VCaP (cell line): ENCODE measurements at regions not wholly inside any gene's neighbourhood (a gene's known extent, or its start where the extent isn't known, plus 50 kb on each side); places are given as distances from the start of the nearest gene placed in this dataset.
A peak's percentile ranks its signal among the peaks of the same experiment; 100 is the strongest.

ENCODE experiments used
- H3K27ac ChIP-seq: fragments of 450-650 bp; 2 replicates; pipeline ENCODE4 v1.5.1; 2017
- TF ChIP-seq, protein P1 (sequence below): fragments of 450-650 bp; conservative IDR thresholded peaks from 2 replicates; pipeline ENCODE4 v1.5.1; 2017; ENCODE audit warnings: mild to moderate bottlenecking, moderate library complexity

- TF ChIP-seq, protein P1, sequence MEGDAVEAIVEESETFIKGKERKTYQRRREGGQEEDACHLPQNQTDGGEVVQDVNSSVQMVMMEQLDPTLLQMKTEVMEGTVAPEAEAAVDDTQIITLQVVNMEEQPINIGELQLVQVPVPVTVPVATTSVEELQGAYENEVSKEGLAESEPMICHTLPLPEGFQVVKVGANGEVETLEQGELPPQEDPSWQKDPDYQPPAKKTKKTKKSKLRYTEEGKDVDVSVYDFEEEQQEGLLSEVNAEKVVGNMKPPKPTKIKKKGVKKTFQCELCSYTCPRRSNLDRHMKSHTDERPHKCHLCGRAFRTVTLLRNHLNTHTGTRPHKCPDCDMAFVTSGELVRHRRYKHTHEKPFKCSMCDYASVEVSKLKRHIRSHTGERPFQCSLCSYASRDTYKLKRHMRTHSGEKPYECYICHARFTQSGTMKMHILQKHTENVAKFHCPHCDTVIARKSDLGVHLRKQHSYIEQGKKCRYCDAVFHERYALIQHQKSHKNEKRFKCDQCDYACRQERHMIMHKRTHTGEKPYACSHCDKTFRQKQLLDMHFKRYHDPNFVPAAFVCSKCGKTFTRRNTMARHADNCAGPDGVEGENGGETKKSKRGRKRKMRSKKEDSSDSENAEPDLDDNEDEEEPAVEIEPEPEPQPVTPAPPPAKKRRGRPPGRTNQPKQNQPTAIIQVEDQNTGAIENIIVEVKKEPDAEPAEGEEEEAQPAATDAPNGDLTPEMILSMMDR: no peak
- H3K27ac ChIP-seq: no peak overlapping the region
Measured at GRCh38 chr20:57032847-57033246, 233.6 kb downstream of the BMP7 start.

DNA sequence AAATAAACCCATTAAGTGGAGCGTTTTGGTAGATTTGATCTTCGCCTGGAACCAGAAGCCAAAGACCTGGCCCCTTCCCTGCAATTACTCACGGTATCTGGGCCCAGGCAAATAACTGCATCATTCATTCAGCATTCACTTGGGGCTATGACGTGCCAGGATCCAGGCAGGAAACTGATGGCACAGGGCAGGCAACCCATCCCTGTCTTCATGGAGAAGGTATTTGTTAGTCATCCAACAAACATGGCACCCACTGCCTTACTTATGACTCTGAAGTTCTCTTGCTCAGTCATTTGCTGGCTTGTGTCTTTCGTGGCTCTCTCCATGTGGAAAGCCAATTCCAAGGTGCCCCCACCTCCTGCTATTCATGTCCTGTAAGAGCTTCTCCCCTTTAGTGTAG, 232.4 kb downstream of the BMP7 start:
- TF ChIP-seq, protein P1: no peak
- no peak overlapping the region for H3K27ac ChIP-seq

DNA sequence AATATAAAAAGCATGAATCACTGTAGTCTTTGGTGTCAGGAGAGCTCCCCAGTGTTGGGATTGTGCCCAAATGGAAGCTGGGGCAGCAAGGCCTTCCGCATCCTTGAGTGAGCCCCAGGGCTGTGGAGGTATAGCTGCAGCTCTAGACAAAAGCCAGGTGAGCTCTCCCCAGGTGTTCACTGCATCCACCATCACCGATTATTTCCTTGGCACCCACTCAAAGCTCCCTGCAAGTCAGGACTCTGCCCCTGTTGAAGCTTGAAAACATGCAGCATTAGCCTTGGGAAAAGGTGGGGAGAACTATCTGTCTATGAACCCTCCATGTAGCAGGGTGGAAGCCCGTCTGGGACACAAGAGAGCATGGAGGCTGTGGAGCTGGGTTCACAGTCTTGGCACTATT, 228.8 kb downstream of the BMP7 start:
- TF ChIP-seq, protein P1: no peak
- H3K27ac ChIP-seq: no peak overlapping the region

DNA sequence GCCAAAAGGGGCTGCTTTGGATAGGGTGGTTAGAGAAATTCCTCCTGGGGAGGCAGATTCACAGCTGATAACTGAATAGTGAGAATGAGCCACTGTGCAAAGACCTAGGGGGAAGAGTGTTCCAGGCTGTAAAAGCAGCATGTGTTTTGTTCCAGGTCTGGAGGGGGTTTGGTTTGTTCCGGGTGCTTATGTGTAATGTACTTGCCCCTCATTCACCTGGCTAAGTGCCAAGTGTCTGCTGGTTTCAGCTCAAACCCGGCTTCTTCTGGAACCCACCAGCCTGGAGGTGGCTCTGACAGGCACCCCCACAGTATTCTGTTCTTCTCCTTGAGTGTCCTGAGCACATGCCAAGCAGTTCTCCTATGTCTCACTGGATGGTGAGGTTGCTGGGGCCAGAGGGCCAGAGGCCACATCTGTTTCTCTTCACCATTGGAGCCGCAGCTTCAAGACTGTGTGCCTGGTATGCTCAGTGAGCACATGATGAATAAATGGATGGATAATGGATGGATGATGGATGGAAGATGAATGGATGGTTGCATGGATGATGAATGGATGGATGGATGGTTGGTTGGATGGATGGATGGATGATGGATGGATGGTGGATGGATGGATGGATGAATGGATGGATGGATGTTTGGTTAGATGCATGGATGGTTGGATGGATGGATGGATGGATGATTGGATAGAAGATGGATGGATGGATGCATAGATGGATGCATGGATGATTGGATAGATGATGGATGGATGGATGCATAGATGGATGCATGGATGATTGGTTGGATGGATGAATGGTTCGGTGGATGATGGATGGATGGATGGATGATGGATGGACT, 227.6 kb downstream of the BMP7 start:
- TF ChIP-seq, protein P1: no peak
- no peak overlapping the region for H3K27ac ChIP-seq

GRCh38 chr20:57040466-57040865, 226.0 kb downstream of the BMP7 start:
- no peak overlapping the region for H3K27ac ChIP-seq
- TF ChIP-seq, protein P1: no peak

GRCh38 chr20:57040924-57041323, 225.5 kb downstream of the BMP7 start:
- no peak overlapping the region for H3K27ac ChIP-seq
- TF ChIP-seq, protein P1: no peak

DNA sequence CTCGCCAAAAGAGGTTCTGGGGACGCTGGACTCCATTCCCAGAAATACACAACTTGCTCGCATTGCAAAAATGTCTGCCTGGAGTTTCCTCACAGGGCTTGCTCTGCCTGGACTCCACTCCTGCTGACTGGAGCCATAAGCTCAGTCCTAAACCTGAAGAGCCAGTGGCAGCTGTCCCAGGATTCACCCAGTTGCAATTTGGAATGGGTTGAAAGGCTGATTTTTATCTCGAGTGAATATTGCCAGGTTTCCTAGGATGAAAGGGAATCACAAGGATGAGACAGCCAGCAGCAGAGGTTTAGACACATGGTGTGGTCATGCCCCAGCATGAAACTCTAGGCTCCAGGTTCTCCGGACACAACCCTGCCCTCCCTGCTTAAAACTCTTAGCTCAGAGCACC, 223.3 kb downstream of the BMP7 start:
- peak overlapping the region; percentile 26; the same call in 1 of the 2 replicates for H3K27ac ChIP-seq
- TF ChIP-seq, protein P1: no peak
